GM21576 (cell line): ENCODE measurements at regions not wholly inside any gene's neighbourhood (a gene's known extent, or its start where the extent isn't known, plus 50 kb on each side); places are given as distances from the start of the nearest gene placed in this dataset.

Experiments
- ATAC-seq: cut with Tn5 transposase; IDR thresholded peaks from one replicate; pipeline ENCODE4 v1.9.1; 2021; ENCODE audit warnings: mild to moderate bottlenecking, moderate library complexity; ENCODE audit not compliant: unreplicated experiment

DNA sequence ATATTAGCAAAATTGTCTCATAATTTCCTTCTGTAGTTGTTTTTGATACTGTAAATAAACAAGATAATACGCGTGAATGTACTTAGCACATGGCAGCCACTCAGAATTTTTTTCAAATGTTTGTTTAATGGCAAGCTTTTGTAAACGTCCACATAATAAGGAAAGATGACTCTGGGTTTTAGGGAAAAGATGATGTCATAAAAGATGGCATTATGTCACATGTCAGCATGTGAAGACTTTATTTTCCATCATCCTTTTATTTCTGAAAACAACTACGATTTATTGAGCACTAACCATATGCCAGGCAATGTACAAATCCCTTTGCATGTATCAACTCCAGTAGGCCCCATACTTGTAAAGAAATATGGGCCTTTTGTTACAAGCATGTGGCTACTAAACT, 139.9 kb downstream of the C11orf91 start:
- no peak for ATAC-seq

DNA sequence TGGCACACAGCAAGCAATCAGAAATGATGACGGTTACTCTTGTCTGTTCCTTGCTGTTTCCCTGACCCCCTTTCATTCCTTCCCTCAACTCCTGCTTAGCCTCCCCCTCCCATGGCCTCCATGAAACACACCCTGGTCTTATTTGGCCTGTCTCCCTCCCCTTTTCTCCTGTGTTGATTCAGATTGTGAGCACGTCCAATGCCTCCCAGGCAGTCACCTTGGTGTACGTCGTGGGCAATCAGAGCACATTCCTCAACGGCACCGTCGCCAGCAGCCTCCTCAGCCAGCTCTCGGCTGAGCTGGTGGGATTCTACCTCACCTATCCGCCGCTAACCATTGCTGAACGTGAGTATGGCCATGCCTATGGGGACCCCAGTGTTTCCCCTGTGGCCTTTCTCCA, 141.1 kb downstream of the C11orf91 start:
- ATAC-seq, result no peak

DNA sequence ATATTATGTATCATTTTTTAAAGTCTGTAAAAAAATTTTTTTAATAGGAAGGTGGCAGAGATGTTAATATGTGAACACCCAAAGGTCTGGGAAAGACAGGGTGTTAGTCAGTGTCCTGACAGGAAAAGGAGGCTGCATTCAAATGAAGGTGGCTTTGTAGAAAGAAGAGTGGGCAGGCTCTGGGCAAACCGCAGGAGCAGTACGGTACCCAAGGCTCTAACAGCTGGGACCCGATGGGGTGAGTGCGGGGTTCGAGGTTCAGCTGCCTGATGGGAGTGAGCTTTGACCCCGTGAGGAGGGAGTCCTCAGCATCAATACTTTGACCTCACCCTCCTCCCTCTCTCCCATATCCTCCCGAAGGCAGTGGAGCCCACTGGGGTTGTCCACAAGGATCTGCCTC, 142.5 kb downstream of the C11orf91 start:
- ATAC-seq, result no peak

DNA sequence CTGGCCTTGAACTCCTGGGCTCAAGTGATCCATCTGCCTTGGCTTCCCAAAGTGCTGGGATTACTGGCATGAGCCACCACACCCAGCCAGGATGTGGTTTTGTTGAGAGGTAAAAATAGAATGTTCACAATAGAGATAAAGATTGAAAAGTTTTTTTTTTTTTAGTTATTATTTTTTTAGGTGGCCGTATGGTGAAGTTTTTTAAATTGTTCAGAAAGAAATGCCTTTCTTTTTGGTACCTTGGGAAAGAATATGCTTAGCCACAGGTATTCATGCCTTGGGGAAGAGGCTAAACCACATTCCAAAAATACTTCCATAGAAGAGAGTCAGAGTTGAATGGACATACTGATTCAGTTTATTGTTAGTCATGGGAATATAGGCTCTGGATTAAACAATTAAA, 143.4 kb downstream of the C11orf91 start:
- no peak for ATAC-seq

DNA sequence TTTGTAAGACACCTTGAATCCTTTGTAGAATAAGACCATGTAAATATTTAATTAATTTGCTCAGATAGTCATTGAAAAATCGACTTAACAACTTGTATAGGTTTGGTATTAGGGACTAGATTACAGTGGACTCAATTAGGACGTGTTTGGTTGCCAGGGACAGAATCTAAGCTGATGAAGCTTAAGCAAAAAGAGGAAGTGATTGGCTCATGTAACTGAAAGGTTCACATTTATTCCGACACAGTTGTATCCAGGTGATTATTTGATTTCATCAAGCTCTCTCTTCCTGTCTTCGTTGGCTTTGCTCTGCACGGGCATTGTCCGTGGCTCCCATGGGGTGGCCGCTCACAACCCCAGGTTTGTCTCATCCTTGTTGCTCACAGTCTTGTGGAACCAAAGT, 146.4 kb downstream of the C11orf91 start:
- ATAC-seq, result no peak

DNA sequence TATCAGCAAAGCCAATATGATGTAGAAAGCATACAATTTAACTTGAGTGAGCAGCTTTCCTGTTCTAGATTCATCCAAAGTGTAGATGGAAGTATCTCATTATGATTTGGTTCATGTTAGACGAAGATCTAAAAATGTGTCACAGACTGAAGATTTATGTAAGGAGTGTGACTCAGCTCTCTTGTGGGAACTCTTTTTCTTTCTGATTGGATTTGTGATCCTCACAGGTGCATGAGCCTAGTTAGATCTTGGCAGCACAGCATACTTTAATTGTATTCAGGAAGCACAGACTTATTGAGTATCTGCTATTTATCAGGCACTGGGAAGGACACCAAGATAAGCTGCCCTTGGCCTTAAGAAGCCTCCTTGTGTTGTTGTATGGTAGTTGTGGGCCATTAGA, 147.1 kb downstream of the C11orf91 start:
- ATAC-seq, result no peak

DNA sequence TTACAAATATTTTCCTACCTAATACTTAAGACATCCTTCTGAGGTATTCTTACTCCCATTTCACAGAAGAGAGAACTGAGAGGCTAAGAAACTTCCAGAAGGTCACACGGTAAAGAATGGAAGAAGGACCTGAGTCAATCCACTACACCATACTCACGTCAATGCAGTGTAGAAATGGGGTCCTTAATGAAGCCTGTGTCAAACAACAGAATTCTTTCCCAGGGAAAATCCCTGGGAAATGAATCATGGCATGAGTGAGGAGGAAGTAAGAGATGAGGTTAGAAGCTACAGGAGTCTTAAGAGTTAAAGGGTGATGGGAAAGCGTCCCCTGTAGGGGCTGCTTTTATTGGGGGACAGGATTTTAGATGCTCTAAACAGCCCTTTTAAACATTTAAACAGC, 147.9 kb downstream of the C11orf91 start:
- ATAC-seq, result no peak

DNA sequence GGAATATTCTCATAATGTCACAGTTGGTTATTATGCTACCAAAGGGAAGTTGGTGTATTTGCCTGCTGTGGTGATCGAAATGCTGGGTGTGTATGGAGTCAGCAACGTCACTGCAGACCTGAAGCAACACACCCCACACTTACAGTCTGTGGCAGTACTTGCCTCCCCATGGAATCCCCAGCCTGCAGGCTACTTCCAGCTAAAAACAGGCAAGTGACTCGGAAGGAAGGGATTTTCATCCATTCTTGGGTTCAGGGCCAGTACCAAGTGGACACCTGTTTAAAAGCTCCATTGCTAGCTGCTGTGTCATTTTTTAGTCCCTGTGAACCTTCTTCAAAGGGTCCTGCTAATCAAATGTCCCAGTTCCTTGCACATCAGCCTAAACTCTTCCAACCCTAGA, 149.6 kb downstream of the C11orf91 start:
- no peak for ATAC-seq

DNA sequence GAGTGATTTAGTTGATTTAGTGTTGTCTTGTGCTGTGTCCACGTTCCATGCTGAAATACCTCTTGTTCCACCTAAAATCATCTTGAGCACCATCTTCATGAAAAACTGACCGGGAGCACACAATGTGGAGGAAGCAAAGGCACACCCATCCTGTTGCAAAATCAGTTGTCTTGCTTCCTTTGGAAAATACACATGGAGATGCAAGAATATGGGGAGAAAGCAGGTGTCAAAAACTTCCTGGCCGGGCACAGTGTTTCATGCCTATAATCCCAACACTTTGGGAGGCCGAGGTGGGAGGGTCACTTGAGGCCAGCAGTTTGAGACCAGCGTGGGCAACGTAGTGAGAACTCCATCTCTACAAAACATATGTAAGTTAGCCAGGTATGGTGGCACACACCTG, 151.1 kb downstream of the C11orf91 start:
- no peak for ATAC-seq

DNA sequence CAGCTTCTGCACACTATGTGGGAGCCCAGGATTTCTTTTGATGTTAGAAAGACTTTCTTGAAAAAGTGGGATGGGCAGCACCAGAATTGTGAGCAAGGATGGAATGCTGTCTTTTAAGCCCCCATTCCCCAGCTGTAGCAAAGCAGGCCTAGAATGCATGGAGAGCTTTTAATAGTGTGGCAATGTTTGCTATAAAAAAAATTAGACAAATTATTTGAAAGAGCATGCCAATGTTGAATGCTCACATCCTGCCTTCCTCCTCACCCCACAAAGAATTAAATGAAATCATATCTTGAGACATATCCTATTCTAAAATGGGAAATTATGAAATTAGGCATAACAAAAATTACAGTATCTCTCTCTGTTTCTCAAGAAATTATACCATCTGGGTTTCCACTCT, 154.7 kb downstream of the C11orf91 start:
- no peak for ATAC-seq

DNA sequence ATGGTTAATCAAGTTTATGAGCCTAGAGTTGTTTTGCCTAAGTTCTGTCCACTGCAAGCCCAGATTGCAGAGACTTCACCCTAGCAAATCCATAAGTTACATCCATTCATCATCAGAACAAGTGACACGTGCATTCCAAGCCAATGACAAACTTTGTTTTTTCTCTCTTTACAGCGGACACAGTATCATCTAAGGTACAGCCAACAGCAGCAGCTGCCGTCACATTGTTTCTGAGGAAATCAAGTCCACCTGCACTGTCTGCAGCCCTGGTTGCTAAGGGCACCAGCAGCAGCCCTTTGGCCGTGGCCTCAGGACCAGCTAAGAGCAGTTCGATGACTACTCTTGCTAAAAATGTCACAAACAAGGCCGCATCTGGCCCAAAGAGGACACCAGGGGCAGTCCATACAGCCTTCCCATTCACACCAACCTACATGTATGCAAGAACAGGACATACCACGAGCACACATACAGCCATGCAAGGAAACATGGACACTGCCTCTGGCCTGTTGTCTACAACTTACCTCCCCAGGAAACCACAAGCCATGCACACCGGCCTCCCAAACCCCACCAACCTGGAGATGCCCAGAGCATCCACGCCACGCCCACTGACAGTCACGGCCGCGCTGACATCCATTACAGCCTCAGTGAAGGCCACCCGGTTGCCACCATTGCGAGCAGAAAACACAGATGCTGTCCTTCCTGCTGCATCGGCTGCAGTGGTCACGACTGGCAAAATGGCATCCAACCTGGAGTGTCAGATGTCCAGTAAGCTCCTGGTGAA, 155.8 kb downstream of the C11orf91 start:
- ATAC-seq, result no peak

DNA sequence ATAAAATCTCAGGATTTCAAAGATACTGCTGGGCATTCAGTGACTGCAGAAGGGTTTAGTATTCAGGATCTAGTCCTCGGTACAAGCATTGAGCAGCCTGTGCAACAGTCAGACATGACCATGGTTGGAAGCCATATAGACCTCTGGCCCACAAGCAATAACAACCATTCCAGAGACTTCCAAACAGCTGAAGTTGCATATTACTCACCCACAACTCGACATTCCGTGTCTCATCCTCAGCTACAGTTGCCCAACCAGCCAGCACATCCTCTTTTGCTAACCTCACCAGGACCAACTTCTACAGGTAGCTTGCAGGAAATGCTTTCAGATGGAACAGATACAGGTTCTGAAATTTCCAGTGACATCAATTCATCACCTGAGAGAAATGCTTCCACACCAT, 156.8 kb downstream of the C11orf91 start:
- no peak for ATAC-seq

DNA sequence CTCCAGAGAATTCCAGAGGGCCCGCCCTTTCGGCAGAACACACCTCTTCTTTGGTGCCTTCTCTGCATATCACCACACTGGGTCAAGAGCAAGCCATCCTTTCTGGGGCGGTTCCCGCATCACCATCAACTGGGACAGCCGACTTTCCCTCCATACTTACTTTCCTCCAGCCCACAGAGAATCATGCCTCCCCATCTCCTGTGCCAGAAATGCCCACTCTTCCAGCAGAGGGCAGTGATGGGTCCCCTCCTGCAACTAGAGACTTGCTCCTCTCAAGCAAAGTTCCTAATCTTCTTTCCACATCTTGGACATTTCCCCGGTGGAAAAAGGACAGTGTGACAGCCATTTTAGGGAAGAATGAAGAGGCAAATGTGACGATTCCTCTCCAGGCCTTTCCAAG, 157.7 kb downstream of the C11orf91 start:
- ATAC-seq, result no peak

DNA sequence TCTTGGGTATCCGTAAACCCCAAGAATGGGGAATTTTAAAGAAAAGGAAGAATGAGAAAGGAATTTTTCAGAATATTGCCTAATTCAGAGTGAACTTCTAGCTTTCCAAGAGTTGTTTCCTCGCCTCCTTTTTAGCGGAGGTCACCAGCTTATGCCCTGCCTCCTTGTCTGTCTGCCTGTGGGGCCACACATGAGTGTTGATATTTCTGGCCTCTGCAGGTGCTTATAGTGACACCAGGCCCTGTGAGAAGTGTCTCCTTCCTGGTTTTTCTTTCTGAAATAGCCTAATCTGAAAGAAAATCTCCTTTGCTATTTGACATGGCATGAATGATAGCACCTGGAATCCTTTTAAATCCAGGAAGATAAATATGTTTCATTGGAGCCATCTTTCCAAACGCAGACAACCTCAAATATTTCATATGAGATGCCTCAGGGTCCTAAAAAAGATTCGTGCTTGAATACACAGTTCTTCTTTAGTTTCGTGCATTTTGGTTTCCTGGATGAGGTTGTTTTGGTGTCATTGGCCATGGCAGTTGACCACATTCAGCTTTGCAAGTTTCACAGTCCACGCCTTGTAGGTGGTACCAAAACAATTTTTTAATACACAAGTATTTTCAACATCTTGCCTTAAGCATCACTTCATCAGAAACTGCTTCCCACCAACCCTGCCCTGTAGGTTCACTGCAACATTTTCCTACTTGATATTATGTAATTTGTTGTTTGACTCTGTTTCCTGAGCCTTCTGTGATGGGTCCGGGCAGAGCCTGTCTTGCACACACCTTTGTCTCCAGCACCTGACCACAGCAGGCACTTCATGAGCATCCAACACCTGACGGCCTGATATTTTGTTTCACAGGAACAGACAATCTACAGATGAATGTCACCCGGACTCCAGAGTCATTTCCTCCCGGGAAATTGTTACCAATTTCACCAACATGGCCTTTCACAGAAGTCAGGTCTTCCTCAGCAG, 159.4 kb downstream of the C11orf91 start:
- no peak for ATAC-seq

DNA sequence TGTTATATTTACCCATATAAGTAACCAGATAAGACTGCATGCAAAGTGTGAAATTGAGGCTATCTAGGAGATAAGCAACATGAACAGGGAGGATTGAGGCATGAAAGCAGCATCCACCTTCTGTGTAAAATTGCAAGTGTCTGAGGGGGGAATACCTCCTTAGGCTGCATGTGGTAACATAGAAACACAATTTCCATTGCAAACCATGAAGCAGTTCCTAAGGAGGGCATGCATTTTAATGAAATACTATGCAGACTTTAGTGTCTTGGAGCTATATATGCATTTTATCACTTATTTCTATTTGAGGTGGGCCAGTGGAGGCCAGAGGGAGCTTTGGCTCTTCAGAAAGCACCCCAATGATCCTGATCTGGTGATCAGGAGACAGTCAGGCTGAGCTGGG, 160.2 kb downstream of the C11orf91 start:
- no peak for ATAC-seq

DNA sequence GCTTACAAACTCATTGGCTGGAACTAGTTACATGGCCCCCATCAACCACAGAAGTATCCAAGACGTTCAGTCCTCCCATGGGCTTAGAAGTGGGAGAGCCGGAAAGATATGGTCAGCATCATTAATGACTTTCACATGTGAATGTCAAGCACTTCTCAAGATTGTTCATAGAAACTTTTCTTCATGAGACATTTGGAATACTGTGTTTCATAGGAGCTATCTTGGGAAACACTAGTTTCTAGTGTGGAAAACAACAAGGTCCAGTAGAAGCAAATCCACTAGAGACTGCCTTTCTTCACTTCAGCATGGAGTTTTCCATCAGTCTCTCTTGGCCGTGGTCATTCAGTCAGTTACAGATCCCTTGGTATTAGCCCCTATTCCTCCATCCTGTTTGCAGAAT, 160.9 kb downstream of the C11orf91 start:
- no peak for ATAC-seq

DNA sequence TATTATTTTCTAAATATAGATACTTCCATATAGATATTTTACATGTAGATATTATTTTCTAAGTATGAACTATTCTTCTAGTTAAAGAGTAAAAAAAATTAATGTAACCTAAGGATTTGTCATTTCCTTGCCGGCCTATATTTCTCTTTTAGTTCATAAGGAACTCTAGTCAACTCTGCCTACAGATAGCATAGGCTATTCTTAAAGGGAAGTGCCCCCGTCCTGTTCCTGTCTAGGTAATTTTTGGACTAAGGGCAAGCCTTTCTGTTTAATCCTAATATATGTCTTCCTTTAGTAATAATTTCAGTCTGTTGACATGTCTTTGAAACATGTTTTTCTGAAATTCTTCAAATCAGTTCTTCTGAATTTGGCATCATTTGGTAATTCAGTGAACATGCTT, 161.9 kb downstream of the C11orf91 start:
- no peak for ATAC-seq

DNA sequence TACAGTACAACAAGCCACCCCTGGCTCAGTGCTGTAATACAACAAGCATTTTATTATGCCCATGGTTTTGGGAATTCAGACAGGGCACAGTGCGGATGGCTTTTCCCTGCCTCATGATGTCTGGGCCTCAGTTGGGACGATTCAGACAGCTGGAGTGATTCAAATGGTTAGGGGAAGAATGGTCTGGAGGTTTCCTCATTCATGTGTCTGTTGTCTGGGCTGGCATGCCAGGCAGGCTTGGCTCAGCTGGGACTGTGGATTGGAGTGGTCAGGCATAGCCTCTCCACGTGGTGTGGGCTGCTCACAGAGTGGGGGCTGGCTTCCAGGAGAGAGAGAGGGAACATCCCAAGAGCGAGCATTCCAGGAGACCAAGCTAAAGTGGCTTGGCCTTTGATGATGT, 164.4 kb downstream of the C11orf91 start:
- ATAC-seq, result no peak

DNA sequence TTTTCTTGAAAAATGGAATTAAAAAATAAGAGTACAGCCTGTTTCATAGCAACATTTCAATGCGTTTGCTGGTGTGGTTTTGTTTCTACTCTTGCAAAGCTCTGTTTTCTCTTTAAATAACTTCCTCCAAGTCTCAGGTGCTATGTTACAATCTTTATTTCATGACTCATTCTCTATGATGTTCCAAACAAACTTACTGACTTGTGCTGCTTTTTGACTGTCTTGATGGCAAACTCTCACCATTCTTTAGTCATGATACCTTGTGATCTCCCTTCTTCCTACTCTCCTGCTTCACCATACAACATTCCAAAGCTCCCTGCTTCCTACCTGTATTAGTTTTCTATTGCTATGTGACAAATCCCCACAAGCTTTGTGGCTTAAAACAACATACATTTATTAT, 166.1 kb downstream of the C11orf91 start:
- no peak for ATAC-seq

DNA sequence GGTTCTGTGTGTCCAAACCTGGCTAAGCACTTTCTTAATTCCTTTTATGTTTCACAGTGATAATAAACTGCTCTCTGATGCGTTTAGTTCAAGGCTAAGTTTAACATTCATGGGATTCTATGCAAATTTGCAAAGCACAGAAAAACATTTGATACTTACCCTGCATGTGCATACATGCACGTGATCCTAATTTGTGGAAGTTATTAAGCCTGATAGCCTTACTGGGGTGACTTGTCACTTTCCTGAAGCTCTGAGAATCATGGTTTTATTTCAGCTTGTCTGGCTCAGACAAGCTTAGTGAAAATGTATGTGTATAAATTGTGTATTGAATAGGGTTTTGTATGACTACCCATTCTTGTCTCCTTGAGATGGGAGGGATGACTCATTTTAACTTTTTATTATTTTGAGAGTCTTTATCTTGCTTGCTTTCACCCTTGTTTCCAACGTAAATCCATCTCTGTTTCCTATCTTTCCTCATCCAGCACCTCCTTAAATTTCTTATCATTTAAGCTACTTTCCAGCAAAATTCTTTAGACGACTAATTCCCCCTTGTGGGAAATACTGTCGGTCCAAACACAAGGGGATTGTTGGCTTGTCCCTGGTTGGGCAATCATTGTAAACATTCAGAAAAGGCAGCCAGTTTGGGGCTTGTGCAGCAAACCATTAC, 167.1 kb downstream of the C11orf91 start:
- no peak for ATAC-seq

DNA sequence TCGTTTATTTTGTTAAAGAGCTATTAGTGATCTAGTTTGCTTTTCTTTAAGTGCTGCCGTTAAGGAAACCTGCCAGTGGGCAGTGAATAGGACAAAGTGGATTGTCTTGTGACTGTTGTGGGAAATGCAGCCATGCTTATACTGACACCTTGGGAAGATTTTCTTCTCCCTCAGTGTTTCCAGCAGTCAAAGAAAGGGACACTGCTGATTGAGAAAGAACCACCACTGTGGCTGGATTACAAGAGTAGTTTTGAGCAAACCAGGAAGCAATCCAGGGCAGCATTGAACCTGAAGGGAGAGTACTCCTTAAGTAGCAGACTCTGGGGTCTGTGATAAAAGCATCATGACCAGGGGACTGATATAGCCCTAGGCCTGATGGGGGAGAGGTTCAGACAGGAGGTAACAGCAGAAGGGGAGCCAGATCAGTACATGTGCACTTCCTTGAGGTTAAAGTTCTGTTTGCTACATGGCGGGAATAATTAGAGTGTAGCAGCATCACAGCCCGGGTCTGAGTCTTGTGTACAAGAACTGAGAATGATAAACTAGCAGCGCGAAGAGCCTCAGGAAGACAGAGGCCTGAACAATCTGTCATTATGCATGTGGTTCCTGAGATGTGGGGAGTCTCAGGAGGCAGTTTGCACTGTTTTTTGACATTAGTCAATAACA, 167.8 kb downstream of the C11orf91 start:
- ATAC-seq, result no peak
